ENCODE measurements at regions not wholly inside any gene's neighbourhood (a gene's known extent, or its start where the extent isn't known, plus 50 kb on each side); places are given as distances from the start of the nearest gene placed in this dataset.

DNA sequence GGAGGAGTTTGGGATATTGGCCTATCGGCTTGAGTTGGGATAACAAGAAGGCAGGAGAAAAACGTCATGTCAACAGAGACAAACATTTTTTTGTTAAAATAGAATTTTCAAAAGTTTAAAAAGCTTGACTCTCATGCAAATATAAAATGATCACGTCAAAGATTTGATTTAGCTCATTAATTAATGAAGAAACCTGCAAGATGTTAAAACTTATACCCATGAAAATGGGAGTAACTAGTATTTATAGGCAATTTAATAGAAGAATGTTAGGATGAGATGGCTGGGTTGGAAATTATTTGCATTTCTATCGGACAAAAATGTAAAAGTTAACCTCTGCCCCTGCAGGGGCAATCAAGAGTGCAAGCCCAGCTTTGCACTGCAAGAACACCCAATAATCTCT, 184.6 kb upstream of the BCOR start:
- TF ChIP-seq MAF1 (CRISPR knock-in tag; IDR thresholded peaks at IDR 0.05; ENCODE audit: borderline replicate concordance) (no peak), ZZZ3 (CRISPR knock-in tag; IDR thresholded peaks at IDR 0.05; ENCODE audit: borderline replicate concordance) (no peak), CEBPB (IDR thresholded peaks at IDR 0.05; ENCODE audit: borderline replicate concordance, low read depth, low read length) (no peak), POLR2AphosphoS5 (IDR thresholded peaks at IDR 0.05; ENCODE audit: low read depth, low read length) (no peak), PAX8 (CRISPR knock-in tag; IDR thresholded peaks at IDR 0.05; ENCODE audit: borderline replicate concordance) (no peak), BRD4 (CRISPR knock-in tag; IDR thresholded peaks at IDR 0.05) (no peak), ZEB1 (IDR thresholded peaks at IDR 0.05; ENCODE audit: insufficient replicate concordance, low read depth) (no peak), POLR2A (IDR thresholded peaks at IDR 0.05; ENCODE audit: insufficient read depth in 1 of 2, low read depth in 2 of 2, low read length in 2 of 2) (no peak)
- TF ChIP-seq, protein P1, sequence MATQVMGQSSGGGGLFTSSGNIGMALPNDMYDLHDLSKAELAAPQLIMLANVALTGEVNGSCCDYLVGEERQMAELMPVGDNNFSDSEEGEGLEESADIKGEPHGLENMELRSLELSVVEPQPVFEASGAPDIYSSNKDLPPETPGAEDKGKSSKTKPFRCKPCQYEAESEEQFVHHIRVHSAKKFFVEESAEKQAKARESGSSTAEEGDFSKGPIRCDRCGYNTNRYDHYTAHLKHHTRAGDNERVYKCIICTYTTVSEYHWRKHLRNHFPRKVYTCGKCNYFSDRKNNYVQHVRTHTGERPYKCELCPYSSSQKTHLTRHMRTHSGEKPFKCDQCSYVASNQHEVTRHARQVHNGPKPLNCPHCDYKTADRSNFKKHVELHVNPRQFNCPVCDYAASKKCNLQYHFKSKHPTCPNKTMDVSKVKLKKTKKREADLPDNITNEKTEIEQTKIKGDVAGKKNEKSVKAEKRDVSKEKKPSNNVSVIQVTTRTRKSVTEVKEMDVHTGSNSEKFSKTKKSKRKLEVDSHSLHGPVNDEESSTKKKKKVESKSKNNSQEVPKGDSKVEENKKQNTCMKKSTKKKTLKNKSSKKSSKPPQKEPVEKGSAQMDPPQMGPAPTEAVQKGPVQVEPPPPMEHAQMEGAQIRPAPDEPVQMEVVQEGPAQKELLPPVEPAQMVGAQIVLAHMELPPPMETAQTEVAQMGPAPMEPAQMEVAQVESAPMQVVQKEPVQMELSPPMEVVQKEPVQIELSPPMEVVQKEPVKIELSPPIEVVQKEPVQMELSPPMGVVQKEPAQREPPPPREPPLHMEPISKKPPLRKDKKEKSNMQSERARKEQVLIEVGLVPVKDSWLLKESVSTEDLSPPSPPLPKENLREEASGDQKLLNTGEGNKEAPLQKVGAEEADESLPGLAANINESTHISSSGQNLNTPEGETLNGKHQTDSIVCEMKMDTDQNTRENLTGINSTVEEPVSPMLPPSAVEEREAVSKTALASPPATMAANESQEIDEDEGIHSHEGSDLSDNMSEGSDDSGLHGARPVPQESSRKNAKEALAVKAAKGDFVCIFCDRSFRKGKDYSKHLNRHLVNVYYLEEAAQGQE (IDR thresholded peaks at IDR 0.05; ENCODE audit: borderline replicate concordance in 1 of 2, low read depth in 1 of 2, low read length in 2 of 2), result no peak
- TF ChIP-seq, protein P2, sequence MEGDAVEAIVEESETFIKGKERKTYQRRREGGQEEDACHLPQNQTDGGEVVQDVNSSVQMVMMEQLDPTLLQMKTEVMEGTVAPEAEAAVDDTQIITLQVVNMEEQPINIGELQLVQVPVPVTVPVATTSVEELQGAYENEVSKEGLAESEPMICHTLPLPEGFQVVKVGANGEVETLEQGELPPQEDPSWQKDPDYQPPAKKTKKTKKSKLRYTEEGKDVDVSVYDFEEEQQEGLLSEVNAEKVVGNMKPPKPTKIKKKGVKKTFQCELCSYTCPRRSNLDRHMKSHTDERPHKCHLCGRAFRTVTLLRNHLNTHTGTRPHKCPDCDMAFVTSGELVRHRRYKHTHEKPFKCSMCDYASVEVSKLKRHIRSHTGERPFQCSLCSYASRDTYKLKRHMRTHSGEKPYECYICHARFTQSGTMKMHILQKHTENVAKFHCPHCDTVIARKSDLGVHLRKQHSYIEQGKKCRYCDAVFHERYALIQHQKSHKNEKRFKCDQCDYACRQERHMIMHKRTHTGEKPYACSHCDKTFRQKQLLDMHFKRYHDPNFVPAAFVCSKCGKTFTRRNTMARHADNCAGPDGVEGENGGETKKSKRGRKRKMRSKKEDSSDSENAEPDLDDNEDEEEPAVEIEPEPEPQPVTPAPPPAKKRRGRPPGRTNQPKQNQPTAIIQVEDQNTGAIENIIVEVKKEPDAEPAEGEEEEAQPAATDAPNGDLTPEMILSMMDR (CRISPR knock-in tag; IDR thresholded peaks at IDR 0.05), result no peak

All from HepG2 (cell line).